ENCODE measurements at regions not wholly inside any gene's neighbourhood (a gene's known extent, or its start where the extent isn't known, plus 50 kb on each side); places are given as distances from the start of the nearest gene placed in this dataset.
"Not testable (repeated sequence)": the region's sequence is repeated elsewhere in the genome, so short reads cannot be mapped to it uniquely, and the experiment has no call there.

DNA sequence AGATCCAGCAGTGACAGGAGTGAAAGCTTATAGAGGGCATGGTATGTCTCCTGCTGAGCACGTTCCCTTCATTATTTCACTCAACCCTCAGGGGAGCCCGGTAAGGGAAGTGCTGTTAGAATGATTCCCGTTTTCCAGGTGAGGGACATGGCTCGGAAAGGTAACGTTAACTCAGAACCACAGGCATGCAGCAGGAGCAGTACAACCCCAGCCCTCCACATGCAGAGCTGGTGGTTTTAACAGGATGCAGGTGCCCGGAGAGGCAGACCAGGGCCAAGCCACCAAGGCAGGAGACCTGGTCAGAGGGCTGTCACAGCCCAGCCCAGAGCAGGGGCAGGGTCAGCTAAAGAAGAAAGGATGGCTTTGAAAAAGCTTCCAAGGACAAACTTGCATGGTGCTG is 268.5 kb downstream of the SH3BP4 start:
- DNase-seq: no peak

DNA sequence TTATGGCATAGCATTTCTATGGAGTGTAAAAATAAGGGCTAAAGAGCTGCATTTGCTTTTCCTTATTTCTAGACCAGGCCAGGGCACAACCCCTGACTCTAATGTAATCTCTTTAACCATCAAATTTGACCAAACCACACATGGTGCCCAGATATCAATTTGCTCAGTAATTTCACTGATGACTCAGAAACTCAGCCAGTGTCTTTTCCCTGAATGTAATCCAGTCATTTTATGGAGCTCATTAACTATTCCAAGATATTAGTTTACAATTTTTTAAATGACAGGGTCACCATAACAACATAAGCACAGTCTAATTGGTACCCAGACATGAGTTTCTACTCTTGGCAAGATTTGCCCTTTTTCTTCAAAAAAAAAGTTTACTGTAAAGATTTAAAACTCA is 270.8 kb upstream of the AGAP1 start:
- DNase-seq: no peak

- DNase-seq: no peak
These were observed 269.4 kb upstream of the AGAP1 start for GRCh38 chr2:235224410-235224809.

- no peak for DNase-seq
These were observed 268.6 kb upstream of the AGAP1 start for GRCh38 chr2:235225261-235225660.

DNA sequence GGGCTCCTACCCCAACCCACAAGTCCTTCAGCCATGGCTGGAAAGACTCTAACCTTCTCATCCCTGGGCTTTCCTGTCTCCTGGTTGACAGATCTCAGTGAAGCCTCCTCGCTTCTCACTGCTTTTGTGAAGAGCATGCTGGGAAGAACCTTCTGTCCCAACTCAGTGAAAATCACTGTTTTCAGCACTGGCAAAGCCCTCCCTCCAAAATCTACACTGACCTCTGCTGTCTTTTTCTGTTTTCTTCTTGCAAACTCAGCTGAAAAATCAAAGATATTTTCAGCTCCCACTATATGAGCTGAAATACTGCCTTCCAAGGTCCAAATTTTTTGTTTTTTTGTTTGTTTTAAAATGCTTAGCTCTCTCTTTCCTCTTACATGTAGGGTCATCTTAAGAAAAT is 266.3 kb upstream of the AGAP1 start:
- no peak for DNase-seq

DNA sequence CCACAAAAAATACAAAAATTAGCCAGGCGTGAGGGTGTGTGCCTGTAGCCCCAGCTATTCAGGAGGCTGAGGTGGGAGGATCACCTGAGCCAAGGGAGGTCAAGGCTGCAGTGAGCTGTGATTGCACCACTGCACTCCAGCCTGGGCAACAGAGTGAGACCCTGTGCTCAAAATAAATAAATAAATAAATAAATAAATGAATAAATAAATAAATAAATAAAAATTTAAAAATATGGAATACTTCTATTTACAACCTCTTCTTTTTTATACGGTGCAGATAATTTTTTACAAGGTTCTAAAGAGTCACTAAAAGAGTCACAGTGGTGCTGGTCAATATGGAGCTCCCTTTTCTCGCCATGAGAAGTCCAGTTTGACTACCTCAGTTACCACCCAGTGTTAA is 265.4 kb upstream of the AGAP1 start:
- not testable (repeated sequence) for DNase-seq

DNA sequence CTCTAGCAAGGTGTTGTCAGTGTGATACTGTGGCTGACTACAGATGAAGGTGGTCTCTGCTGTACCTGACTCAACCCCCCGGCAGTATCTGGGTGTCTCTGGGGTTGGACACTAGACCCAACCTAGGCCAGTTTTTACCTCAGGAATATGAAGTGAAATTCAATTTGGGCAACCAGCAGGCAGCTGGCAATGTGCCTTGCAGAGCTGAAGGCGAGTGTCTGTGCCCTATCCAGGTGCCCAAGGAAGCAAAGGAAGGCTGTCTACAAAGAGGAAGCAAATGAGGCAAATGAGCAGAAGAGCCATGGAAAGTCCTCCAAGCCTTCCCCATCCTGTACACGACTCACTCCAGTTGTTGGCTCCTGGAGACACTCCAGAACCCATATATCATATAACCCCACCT is 264.6 kb upstream of the AGAP1 start:
- DNase-seq: peak; percentile 13

DNA sequence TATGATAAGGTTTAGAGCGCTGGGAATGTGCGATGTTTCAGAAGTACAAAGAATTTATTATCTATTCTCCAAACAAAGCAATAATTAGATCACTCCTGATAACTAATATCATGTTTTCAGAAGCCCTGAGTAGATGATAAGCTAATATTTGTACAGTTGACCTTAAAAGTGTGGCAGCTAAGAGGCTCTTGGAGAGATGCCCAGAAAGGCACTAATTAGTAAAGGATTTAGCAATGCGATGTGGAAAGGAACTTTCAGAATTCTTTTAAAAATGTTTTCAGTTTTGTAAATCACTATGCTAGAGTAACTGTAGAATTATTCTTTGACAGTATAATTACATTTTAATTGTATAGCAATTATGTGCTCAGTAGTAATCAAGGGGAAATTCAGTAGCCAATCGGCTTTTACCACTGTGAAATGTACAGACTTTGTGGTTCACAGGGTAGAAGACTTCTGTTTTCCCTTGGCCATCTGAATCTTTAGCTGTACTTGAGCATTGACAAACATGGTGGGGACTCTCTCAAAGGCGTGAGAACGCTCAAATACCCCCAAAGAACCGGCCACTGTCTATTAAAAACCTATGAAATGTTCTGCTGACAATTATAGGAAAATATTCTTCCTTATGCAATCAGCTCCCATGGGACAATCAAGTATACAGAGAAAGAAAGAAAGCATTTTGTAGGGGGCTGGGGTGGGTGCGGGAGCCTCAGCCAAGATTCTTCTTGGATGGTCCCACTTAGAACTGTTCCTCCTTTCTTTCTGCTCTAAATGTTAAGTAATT is 262.8 kb upstream of the AGAP1 start:
- peak; percentile 66 for DNase-seq

GRCh38 chr2:235232449-235233433 is 261.1 kb upstream of the AGAP1 start:
- no peak for DNase-seq

- DNase-seq: peak; percentile 36
These were observed 259.1 kb upstream of the AGAP1 start for GRCh38 chr2:235234736-235235135.

DNA sequence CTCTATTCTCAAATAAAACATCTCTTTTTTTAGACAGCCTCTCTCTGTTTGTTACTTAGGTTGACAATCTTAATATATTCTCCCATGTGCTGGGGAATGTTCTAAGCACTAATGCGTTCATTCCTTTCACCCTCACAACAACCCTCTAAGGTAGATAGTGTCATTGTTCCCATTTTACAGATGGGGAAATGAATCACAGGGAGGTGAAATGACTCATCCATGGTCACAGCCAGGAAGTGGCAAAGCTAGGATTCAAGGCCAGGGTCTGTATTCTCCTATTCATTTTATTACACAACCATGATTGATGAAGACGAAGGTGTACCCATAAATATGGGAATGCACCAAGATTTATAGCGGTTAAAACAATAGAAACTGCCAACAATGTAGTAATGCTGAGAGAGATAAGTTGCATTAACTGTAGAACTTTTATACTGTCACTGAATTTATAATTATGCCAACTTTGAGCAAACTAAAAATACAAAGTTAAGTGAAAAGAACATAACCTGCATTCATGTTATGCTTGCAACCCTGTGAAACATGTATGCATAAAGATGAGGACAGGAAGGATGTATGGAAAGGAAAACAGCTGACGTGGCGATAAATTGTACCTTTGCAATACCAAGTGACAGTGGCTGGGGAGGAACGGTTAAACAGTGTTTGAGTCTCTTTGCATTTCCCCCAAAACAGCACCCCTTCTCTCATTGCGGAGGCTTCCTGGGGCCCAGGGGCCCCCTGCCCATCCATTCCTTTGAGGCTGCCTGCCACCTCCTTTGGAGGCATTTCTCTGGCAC is 257.7 kb upstream of the AGAP1 start:
- no peak for DNase-seq

DNA sequence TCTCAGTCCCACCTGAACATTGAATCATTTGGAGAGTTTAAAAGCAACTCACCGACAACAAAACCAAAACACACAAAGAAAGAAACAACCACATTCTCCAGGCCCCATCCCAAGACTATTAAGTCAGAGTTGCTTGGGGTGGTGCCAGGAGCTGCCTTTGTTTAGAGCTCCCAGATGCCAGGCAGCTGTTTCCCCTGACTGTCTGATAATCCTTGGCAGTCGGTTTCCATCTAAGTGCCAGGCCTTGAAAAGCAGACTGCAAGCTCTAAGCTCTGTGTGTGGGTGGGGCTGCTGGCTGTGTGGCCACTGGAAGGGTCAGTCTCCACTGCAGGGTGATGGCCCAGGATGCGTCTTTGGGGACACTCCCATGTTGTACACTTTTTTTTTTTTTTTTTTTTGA is 255.3 kb upstream of the AGAP1 start:
- peak; percentile 60 for DNase-seq

- no peak for DNase-seq
These were observed 253.3 kb upstream of the AGAP1 start for GRCh38 chr2:235240574-235240973.

GRCh38 chr2:235244255-235245220 is 249.3 kb upstream of the AGAP1 start:
- peak; percentile 75 for DNase-seq

DNA sequence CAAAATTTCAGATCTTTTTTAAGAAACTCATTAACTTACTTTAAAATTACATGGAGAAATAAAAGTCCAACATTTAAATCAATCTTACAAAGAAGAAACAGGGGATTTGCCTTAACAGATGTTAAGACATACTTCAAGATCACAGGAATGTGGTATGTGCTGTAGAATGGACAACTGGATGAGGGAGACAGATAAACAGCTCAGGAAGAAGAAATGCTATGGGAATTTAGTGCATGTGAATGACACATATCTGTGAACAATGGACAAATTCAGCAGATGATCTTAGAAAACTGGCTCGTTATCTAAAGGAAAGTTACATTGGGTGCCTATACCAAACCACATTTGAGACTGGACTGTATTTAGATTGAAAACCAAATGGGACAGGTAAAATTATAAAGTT is 246.8 kb upstream of the AGAP1 start:
- DNase-seq: peak; percentile 19

DNA sequence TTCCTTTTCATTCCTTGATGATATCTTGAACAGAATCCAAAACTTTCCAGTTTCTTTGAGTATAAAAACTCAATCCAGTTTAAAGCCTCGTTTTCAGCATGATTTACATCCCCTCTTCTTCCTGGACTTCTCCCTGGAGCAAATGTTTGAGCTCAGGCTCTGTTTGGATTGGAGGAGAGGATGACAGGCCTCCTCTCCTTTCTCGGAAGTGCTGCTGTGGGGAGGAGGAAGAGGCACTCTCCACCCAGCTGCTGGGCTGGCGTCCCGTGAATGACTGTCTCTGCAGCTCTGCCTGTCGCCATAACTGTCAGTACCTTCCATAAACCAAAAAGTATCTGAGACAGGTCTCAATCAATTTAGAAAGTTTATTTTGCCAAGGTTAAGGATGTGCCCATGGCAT is 238.2 kb upstream of the AGAP1 start:
- DNase-seq: peak; percentile 38

DNA sequence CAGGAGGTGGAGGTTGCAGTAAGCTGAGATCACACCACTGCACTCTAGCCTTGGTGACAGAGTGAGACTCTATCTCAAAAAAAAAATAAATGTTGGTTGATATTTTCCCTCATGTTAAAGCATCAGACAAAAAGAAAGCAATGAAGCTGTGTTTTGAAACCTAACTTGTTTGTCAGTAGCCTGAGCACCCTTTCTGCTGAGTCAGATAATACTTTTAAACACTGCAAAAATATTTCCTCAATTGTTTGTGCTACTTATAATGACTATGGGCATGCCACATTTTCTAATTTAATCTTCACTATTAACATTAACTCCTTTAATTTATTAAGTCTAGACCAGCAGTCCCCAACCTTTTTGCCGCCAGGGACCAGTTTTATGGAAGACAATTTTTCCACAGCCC is 236.3 kb upstream of the AGAP1 start:
- no peak for DNase-seq

GRCh38 chr2:235262750-235263149 is 231.1 kb upstream of the AGAP1 start:
- no peak for DNase-seq

GRCh38 chr2:235263205-235264120 is 230.4 kb upstream of the AGAP1 start:
- DNase-seq: peak; percentile 95

- no peak for DNase-seq
These were observed 229.7 kb upstream of the AGAP1 start for GRCh38 chr2:235264121-235264493.

DNA sequence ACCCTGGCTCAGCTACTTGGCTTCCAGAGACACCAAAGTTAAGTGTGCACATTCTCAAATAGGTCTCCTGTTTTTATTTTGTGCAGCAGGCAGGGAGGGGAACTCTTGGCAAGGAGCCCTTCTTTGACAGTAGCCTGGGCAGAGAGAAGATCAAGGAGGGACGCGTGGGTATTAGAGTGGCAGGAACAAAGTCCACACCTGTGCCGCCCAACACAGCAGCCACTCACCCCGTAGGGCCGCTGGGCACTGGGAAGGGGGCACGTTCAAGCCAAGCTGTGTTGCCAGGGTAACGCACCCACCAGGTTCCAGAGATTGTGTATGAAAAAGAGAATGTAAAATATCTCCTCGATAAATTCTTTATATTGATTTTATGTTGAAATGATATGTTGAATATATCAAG is 229.3 kb upstream of the AGAP1 start:
- DNase-seq: no peak

Measured in fibroblast of skin of abdomen (primary cell).